ENCODE measurements at regions not wholly inside any gene's neighbourhood (a gene's known extent, or its start where the extent isn't known, plus 50 kb on each side); places are given as distances from the start of the nearest gene placed in this dataset.

DNA sequence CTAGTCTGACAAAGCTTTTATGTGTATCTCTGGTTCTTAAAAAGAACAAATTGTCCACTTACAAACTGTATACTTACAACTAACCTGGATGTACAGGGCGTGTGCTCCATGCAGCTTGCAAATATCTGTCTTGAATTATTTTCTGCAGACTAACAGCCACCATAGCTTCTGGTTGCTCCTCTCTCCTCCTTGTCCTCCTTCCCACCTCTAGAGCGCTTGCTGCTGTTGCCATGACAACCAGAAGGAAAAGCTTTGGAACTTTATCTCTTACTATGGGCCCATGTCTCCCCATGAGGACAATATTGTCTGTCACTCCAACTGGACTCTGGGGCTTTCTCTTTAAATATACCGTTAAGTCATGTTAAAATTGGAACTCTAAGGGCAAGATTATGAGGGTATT lies 71.5 kb upstream of the DHX40 start:
- TF ChIP-seq POLR2A (IDR thresholded peaks at IDR 0.05) (no peak), CTCF (IDR thresholded peaks at IDR 0.05) (no peak), POLR2AphosphoS5 (IDR thresholded peaks at IDR 0.05) (no peak)
